Lung (tissue), 11 donors: ENCODE measurements at regions not wholly inside any gene's neighbourhood (a gene's known extent, or its start where the extent isn't known, plus 50 kb on each side); places are given as distances from the start of the nearest gene placed in this dataset.

Source experiments
- ATAC-seq: fragments of 200-7000 bp; cut with Tn5 transposase; one replicate; pipeline ENCODE4 v1.9.1; 2020; ENCODE audit warnings: moderate number of reproducible peaks; ENCODE audit not compliant: insufficient read depth, low FRiP score
- DNase-seq, 3 donors: peaks; one replicate each; pipeline ENCODE4 v3.0.0-alpha.2; 2013 to 2017
- H3K27ac ChIP-seq, 2 donors: one replicate each; pipeline ENCODE4 v1.5.1; 2013; ENCODE audit warnings: mild to moderate bottlenecking in 2 of 2, moderate library complexity in 2 of 2, control low read depth in 1 of 2, inconsistent platforms in 1 of 2, low read depth in 1 of 2, low read length in 1 of 2
- H3K27me3 ChIP-seq, 3 donors: one replicate each; pipeline ENCODE4 v1.5.1; 2013; ENCODE audit warnings: low read length in 2 of 3; ENCODE audit not compliant: control insufficient read depth in 3 of 3, insufficient read depth in 3 of 3
- H3K36me3 ChIP-seq, 4 donors: one replicate each; pipeline ENCODE4 v1.5.1; 2013; ENCODE audit warnings: low read length in 4 of 4, mild to moderate bottlenecking in 1 of 4, moderate library complexity in 1 of 4; ENCODE audit not compliant: control insufficient read depth in 4 of 4, insufficient read depth in 4 of 4
- H3K4me1 ChIP-seq, 5 donors: one replicate each; pipeline ENCODE4 v1.5.1; 2013; ENCODE audit warnings: low read length in 5 of 5, mild to moderate bottlenecking in 2 of 5, moderate library complexity in 1 of 5; ENCODE audit not compliant: control insufficient read depth in 5 of 5, insufficient read depth in 5 of 5
- H3K4me3 ChIP-seq: one replicate; pipeline ENCODE4 v1.5.1; 2013; ENCODE audit warnings: mild to moderate bottlenecking, control low read depth, moderate library complexity
- H3K9ac ChIP-seq, 2 donors: one replicate each; pipeline ENCODE4 v1.5.1; 2013; ENCODE audit warnings: low read length in 2 of 2, control low read depth in 1 of 2; ENCODE audit not compliant: insufficient read depth in 1 of 2
- H3K9me3 ChIP-seq, 4 donors: one replicate each; pipeline ENCODE4 v1.5.1; 2013; ENCODE audit warnings: low read length in 3 of 4, mild to moderate bottlenecking in 1 of 4, moderate library complexity in 1 of 4; ENCODE audit not compliant: control insufficient read depth in 4 of 4, insufficient read depth in 3 of 4
- CTCF ChIP-seq: IDR thresholded peaks from 2 replicates; pipeline ENCODE4 v1.5.1; 2012; ENCODE audit warnings: mild to moderate bottlenecking; ENCODE audit errors: control extremely low read depth, extremely low read depth
- WGBS, 2 donors: extraction: QIAGEN DNeasy Blood & Tissue Kit; methylation state at CpG; one replicate each; pipeline ENCODE4 v1.1.7; 2013; 5-methylcytosine and 5-hydroxymethylcytosine counted together
- donor health status: control.
- donor health status: control.
- donor health status: Bipolar disorder and iron deficiency.
- donor health status: healthy.
- donor health status: DM: yes; HTN: yes; CAD: no.

GRCh38 chr15:62486041-62486440 lies 321.0 kb upstream of the C2CD4B start:
- no peaks in the 10 kb centered on the region for H3K36me3 ChIP-seq
- DNase-seq (no peak), ATAC-seq (no peak)
- 94 to 100% methylated on average over 1 of the region's 1 CpG for WGBS, 2 donors
- H3K9ac ChIP-seq = no peak overlapping the region
- H3K4me1 ChIP-seq = peaks cover 0 to 12% (median 3%) of the 10 kb centered on the region in 5 donors
- no peaks in the 10 kb centered on the region for H3K27me3 ChIP-seq
- TF ChIP-seq CTCF = no peak
- H3K27ac ChIP-seq = no peak overlapping the region
- H3K9me3 ChIP-seq = peaks cover 0 to 3% (median 0%) of the 10 kb centered on the region in 4 donors
- no peak overlapping the region for H3K4me3 ChIP-seq

- WGBS, 2 donors = 85 to 90% methylated on average over 1 of the region's 1 CpG
- no peak for TF ChIP-seq CTCF
- H3K27ac ChIP-seq = no peak overlapping the region
These were observed 323.3 kb upstream of the C2CD4B start for GRCh38 chr15:62488387-62488786.

GRCh38 chr15:62491642-62492041 lies 326.6 kb upstream of the C2CD4B start:
- no peaks in the 10 kb centered on the region for H3K27me3 ChIP-seq
- peaks cover 0 to 15% (median 0%) of the 10 kb centered on the region in 5 donors for H3K4me1 ChIP-seq
- no peak overlapping the region for H3K4me3 ChIP-seq
- 68 to 84% methylated on average over 2 of the region's 2 CpGs for WGBS, 2 donors
- DNase-seq (no peak), ATAC-seq (no peak)
- no peaks in the 10 kb centered on the region for H3K36me3 ChIP-seq
- H3K27ac ChIP-seq = no peak overlapping the region
- no peak for TF ChIP-seq CTCF
- H3K9me3 ChIP-seq = no peaks in the 10 kb centered on the region
- no peak overlapping the region for H3K9ac ChIP-seq

More at GRCh38 chr15:62488387-62488786, 323.3 kb upstream of the C2CD4B start:
- Histone ChIP-seq H3K36me3 (no peaks in the 10 kb centered on the region), H3K4me1 (peaks cover 0 to 7% (median 2%) of the 10 kb centered on the region in 5 donors), H3K27me3 (no peaks in the 10 kb centered on the region), H3K4me3 (no peak overlapping the region), H3K9ac (no peak overlapping the region), H3K9me3 (no peaks in the 10 kb centered on the region)
- ATAC-seq = no peak
- DNase-seq = no peak

- peak; percentile 24 to 49 (median 46) for DNase-seq
- Histone ChIP-seq H3K36me3 (no peaks in the 10 kb centered on the region), H3K27ac (no peak overlapping the region), H3K9ac (no peak overlapping the region), H3K4me3 (no peak overlapping the region), H3K9me3 (no peaks in the 10 kb centered on the region), H3K4me1 (peaks cover 0 to 15% (median 0%) of the 10 kb centered on the region in 5 donors), H3K27me3 (no peaks in the 10 kb centered on the region)
- TF ChIP-seq CTCF = no peak
- WGBS, 2 donors = 75 to 76% methylated on average over 6 of the region's 6 CpGs
- no peak for ATAC-seq
These were observed 327.8 kb upstream of the C2CD4B start for GRCh38 chr15:62492900-62493299.
